ENCODE measurements at regions not wholly inside any gene's neighbourhood (a gene's known extent, or its start where the extent isn't known, plus 50 kb on each side); places are given as distances from the start of the nearest gene placed in this dataset.

- DNase-seq (ENCODE audit: low spot score): no peak
Measured at GRCh38 chr12:90398285-90398836, 556.6 kb downstream of the CCER1 start.

- DNase-seq (ENCODE audit: low spot score): no peak
Measured at GRCh38 chr12:90396556-90396955, 558.4 kb downstream of the CCER1 start.

DNA sequence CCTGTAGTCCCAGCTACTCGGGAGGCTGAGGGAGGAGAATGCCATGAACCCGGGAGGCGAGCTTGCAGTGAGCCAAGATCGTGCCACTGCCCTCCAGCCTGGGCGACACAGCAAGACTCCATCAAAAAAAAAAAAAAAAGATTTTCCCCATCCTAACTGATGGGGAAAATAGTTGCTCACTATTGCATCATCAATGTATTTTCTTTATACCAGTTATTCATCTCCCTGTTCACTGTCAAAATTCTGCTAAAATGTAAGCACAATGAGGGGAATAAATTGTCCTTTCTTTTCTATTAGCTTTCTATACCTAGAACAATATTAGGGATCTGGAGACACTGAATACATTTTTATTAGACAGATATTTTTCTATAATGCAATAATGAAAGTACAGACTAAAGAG, 561.3 kb downstream of the CCER1 start:
- no peak for DNase-seq (ENCODE audit: low spot score)

DNA sequence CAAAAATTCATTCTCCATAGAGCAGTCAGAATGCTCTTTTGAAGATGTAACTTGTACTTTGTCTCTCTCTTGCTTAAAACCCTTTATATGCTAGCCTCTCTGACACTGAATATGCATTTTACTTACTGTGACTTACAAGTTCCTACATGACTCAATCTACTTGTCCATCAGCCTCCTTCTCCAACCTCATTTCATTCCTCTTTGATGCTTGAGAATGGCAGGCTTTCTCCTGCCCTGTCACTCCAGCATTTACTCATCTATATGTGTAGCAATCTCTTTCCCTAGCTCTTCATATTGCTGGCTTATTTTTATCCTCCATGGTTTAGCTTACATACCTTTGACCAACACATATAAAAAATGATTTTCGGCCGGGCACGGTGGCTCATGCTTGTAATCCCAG, 561.9 kb downstream of the CCER1 start:
- no peak for DNase-seq (ENCODE audit: low spot score)

- no peak for DNase-seq (ENCODE audit: low spot score)
Measured at GRCh38 chr12:90390947-90391346, 564.0 kb downstream of the CCER1 start.

- no peak for DNase-seq (ENCODE audit: low spot score)
Measured at GRCh38 chr12:90368081-90368480, 586.9 kb downstream of the CCER1 start.

GRCh38 chr12:90366286-90366685, 588.7 kb downstream of the CCER1 start:
- DNase-seq (ENCODE audit: low spot score): no peak

DNA sequence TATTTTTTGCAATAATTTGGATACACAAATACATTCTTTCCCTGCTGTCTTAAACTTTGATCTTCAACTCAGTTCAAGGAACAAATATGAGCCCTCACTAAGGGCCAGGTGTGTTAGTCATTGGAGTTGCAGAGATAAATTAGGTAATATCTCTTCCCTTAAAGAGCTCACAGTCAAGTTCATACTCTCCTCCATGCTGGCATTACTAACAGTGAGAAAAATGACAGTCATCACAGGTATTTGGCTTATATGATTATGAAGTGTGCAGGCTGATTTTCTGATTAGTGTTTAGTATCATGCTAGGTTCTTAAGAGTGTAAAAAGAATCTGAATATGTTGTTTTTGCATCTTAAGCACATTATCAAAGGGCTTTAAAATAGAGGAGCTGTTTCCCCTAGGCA, 594.7 kb downstream of the CCER1 start:
- no peak for DNase-seq (ENCODE audit: low spot score)

- no peak for DNase-seq (ENCODE audit: low spot score)
Measured at GRCh38 chr12:90355711-90356355, 599.1 kb downstream of the CCER1 start.

- DNase-seq (ENCODE audit: low spot score): no peak
Measured at GRCh38 chr12:90343966-90344365, 611.0 kb downstream of the CCER1 start.

DNA sequence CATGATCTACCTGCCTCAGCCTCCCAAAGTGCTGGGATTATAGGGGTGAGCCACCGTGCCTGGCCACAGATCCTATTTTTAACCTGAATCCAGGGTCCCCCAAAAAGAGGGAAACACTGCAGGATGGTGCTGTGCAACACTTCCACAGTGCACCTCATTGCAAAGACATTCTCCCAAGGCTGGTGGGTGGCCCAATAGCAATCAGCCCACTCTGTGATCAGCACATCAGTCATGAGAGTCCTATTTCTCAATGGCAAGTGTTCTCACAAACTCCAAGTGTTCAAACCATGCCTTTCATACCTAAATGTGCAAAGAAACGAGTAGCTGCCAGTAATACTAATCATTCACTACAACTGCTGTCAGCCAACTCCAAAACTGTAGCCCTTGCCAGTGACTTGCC, 612.9 kb downstream of the CCER1 start:
- no peak for DNase-seq (ENCODE audit: low spot score)

GRCh38 chr12:90339837-90340236, 615.1 kb downstream of the CCER1 start:
- DNase-seq (ENCODE audit: low spot score): no peak

GRCh38 chr12:90338365-90338764, 616.6 kb downstream of the CCER1 start:
- DNase-seq (ENCODE audit: low spot score): no peak

DNA sequence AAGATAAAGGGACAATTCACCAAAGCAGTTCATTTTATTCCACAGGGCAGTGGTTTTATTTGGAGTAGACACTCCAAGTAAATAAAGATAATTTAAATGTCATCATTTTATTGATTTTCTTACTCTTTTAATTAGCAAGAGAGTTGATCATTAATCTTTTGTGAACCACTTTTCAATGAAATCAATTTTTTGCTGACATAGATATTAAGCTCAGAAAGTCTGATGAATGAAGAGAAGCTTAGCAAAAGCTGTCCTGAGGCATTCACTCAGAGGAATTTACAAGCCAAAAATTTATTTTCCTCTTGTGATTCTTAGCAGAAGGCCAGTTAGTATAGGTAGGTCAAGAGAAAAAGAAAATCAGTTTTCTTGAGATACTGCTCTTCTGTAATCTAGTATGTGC, 618.0 kb downstream of the CCER1 start:
- DNase-seq (ENCODE audit: low spot score): no peak

DNA sequence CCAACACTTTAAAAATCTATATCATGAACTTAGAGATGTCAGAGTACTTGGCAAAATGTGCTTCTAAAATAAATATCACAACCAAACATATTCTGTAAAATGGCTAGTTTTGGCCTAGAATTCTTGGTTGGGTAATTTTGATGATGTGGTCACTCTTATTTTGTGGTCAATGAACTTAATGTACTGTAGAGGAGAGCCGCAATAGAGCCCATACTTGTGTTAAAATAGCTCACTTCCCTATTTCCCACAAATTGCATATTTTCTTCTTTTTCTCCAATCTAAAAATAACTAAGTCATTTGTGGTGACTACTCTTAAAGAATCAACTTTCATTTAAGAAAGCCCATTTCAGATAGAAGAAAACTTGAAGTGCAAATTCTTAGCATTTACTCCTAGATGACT, 619.4 kb downstream of the CCER1 start:
- DNase-seq (ENCODE audit: low spot score): no peak

DNA sequence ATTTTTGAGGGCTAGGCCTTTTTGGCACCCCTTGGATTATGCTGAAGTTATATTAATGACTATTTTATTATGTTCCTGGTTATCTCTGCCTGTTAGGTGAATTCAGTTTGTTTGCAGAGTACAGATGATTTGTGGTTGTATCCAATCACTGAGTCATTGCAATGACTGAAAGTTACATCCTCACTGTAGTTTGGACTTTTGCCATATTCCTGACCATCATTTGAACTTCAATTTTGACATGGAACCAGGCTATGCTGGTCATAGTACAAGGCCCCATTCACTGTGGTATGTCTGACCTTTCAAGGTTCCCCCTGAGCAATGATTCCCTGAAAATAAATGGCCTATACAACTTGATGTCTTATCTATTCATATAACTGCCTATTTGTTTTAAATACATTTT, 621.0 kb downstream of the CCER1 start:
- DNase-seq (ENCODE audit: low spot score): no peak

- no peak for DNase-seq (ENCODE audit: low spot score)
Measured at GRCh38 chr12:90333424-90333823, 621.6 kb downstream of the CCER1 start.

DNA sequence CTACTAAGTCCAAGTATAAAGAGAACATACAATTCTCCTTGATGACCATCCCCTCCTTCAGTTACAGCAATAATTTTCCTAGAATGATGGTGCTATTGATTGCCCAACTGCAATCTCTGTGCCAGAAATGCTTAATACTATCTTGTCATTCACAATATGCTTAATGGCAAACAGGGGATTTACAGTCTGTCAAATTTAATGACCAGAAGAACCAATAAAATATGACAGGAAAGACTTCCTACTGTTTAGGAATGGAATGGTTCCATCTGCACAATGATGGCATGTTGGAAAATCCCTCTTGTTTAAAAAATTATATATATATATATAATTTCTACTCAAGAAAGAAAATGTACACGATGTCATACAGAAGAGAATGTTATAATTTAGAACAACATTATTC, 623.2 kb downstream of the CCER1 start:
- DNase-seq (ENCODE audit: low spot score): no peak

DNA sequence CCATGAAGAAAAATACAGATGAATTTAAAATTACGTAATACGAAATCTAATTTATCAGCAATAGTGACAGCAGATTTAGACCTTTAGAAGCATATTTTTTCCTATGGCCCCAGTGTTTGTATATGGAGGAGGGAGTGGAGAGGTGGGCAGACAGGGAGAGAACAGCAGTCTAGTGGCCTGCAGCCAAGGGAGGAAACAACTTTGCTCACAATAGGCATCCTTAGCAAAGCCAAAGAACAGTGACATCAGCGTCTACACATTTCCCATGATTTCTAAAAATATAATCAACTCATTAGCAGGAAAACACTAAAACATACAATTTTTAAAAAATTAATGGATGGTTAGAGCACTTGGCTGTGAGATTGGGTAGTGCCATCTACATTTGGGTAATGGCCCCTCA, 622.6 kb upstream of the ATP2B1 start:
- DNase-seq (ENCODE audit: low spot score): no peak

DNA sequence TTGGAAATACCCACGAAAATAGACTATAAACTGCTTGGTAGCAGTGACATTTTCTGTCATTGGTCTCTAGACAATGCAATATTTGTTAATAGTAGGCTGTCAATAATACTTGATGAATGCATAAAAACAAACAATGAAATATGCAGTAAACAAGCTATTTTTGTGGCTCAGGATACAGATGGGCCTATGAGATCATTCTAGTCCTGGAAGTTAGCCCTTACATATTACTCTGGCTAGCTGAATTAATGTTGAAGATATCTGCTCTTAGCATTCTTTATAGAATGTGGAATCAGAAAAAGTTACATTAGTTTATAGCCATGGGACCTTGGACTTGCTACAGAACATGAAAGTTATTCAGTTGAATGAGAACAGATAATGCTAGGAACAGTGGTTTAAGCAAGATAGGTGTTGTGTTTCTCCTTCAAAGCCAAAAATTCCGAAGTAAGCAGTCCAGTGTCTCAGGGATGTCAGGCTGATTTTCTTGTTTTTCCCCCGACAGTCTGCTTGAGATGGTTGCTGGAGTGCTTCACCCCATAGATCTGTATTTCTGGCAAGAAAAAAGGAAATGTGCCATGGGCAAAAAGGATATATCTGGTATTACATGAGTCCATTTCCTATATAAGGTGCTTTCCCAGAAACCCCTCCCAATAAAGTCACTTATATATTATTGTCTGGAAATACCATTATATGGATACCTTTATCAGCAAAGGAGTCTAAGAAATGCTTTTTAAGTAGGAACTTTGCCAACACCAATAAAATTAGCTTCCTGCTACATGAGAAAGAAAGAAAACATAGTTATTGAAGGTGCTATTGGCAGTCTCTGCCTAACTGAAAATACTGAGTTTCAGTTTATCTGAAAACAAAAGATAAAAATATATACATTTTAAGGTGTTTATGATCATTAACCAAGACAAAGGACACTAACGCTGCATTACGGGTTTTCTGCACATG, 619.4 kb upstream of the ATP2B1 start:
- no peak for DNase-seq (ENCODE audit: low spot score)

- no peak for DNase-seq (ENCODE audit: low spot score)
Measured at GRCh38 chr12:90323217-90323616, 614.6 kb upstream of the ATP2B1 start.

GRCh38 chr12:90322006-90322405, 613.4 kb upstream of the ATP2B1 start:
- DNase-seq (ENCODE audit: low spot score): no peak

- DNase-seq (ENCODE audit: low spot score): no peak
Measured at GRCh38 chr12:90321369-90321768, 612.7 kb upstream of the ATP2B1 start.

All from HuH-7 (cell line).